GM12873 (cell line): ENCODE measurements at regions not wholly inside any gene's neighbourhood (a gene's known extent, or its start where the extent isn't known, plus 50 kb on each side); places are given as distances from the start of the nearest gene placed in this dataset.

Experiments
- TF ChIP-seq, protein P1 (sequence below): IDR thresholded peaks from 2 replicates; pipeline ENCODE4 v1.5.1; 2012; ENCODE audit warnings: low read depth, mild to moderate bottlenecking, moderate library complexity, low read length, control low read depth; ENCODE audit not compliant: insufficient read depth; ENCODE audit errors: missing control alignments

DNA sequence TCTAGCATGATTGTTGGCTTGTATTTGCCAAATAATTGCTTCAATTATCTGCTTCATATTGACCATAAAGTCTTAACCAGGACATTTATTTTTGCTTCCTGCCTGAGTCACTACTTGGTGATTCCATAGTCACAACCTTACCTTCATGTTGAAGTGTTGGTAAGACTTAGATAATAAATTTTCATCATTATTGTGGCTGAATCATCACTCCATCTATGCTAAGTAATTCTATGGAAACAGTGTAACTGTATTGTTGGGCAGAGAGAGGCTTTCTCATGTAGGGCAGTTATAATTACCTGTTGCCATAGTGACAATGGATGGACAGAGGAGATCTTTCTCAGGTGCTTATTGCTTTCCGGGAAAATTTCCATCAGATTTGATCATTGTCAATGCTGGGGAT lies 330.7 kb upstream of the LRRC3B start:
- TF ChIP-seq, protein P1, sequence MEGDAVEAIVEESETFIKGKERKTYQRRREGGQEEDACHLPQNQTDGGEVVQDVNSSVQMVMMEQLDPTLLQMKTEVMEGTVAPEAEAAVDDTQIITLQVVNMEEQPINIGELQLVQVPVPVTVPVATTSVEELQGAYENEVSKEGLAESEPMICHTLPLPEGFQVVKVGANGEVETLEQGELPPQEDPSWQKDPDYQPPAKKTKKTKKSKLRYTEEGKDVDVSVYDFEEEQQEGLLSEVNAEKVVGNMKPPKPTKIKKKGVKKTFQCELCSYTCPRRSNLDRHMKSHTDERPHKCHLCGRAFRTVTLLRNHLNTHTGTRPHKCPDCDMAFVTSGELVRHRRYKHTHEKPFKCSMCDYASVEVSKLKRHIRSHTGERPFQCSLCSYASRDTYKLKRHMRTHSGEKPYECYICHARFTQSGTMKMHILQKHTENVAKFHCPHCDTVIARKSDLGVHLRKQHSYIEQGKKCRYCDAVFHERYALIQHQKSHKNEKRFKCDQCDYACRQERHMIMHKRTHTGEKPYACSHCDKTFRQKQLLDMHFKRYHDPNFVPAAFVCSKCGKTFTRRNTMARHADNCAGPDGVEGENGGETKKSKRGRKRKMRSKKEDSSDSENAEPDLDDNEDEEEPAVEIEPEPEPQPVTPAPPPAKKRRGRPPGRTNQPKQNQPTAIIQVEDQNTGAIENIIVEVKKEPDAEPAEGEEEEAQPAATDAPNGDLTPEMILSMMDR: no peak

DNA sequence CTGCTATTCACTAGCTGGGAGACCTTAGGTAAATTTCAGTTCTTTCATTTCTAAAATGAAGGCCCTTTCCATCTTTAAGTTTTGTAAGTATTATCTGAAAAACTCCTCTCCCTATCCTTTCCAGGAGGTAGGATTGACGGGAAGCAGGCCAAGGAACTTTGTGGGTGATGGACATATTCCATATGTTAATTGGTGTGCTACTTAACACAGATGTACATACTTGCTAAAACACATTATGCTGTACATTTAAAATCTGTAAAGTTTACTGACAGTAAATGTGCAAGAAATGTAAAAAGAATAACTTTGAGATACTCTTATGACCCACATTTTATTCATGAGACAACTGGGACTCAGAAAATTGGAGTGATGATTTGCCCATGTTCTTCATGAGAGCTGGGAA lies 329.8 kb upstream of the LRRC3B start:
- TF ChIP-seq, protein P1: no peak

DNA sequence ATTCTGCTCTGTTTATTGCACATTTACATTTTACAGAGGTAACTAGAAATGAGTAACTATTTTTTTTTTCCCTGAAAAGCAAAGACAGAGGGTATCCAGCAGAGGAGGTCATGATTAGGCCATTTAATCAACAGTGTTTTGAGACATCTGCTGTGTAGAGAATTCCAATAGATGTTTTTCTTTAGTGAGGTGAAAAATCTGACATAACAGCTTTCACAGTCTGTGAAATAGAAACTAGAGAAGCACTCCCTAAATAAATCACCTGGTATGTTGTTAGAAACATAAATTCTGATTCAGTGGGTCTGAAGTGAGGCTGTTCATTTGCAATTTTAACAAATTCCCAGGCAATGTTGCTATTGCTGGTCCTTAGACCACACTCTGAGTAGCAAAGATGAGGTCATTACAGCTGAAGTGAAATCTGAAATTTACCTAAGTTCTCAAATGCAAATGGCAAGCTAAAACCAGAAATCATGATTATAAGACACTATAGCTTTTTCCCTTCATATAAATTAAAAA lies 329.2 kb upstream of the LRRC3B start:
- TF ChIP-seq, protein P1: no peak

DNA sequence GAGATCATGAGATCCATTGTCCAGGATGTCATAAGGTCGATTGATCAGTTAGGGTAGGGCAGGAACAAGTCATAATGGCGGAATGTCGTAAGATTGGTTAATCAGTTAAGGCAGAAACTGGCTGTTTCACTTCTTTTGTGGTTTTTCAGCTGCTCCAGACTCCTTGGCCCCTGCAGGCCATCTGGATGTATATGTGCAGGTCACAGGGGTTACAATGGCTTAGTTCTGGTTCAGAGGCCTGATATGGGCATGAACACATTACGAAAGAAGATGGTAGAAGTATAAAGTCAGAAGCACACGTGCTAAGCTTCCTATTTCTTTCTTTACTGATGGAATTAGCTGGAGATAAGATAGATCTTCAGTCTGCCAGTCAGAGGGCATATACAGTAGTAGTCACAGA lies 315.4 kb upstream of the LRRC3B start:
- TF ChIP-seq, protein P1: no peak

DNA sequence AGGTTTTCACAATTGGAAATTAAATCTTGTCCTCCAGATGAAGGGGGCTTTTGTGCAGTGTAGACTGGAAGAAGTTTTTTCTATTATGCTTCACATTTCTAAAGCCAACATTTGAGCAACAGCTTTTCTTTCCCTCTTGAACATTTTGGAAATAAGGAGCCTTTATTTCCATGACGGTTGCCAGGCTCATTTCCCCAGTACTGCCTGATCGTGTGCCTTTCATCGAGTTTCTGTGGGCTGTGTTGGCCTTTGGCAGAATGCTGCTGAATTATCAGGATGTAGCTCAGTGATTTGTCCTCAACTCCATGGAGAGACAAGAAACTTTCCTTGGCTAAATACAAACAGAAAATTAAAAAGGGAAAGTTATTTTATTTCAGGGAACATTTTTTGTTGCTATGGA lies 314.8 kb upstream of the LRRC3B start:
- TF ChIP-seq, protein P1: no peak

DNA sequence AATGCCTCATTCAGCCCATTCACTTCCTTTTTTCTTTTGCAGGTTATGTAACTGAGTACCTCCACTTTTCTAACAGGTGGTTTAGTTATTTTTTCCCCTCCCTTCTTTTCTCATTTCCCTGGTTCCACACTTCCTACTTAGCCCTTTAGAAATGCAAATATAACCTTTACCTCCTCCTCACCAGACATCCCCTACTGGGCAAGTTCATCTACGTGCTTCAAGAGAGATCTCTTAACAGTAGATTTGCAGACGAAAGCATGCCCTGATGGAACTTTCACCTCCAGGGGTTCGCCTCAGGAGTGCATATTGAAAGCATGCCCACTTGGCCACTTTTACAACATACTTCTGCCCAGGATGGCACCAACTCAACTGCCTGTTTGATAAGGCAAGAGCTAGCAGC lies 314.1 kb upstream of the LRRC3B start:
- TF ChIP-seq, protein P1: no peak

DNA sequence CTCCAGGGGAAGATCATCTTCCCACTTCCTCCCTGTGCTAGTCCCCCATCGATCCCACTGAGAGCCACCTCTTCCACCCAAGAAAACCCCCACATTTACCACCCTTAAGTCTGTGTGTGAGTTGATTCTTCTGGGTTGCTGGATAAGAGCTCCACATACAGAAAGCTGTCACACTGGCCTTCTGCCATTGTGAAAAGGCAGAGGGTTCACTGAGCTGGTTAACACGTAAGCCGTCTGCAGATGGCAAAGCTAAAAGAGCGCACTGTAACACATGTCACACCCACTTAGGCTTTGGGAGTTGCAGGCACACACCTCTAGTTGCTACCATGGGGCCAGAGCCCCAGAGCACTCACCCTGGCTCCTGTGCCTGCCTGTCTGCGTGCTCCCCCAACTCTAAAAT lies 309.8 kb upstream of the LRRC3B start:
- TF ChIP-seq, protein P1: no peak
